Adrenal gland (tissue), 9 donors: ENCODE measurements at regions not wholly inside any gene's neighbourhood (a gene's known extent, or its start where the extent isn't known, plus 50 kb on each side); places are given as distances from the start of the nearest gene placed in this dataset.

Experiments
- DNase-seq, 7 donors: peaks; one replicate each; pipeline ENCODE4 v3.0.0-alpha.2; 2019 to 2020
- H3K27ac ChIP-seq, 5 donors: fragments of 200-600 bp; sonication (generic) in 4 of 5; 1 replicate in 3 of 5; 2 replicates in 2 of 5; pipeline versions ENCODE4 v1.5.1 to v1.8.0; 2016 to 2020; ENCODE audit warnings: mild to moderate bottlenecking in 1 of 5
- H3K27me3 ChIP-seq: fragments of 200-600 bp; 2 replicates; pipeline ENCODE4 v1.8.0; 2021
- H3K36me3 ChIP-seq, 2 donors: fragments of 200-600 bp; replicated peaks in 1 of 2; 1 replicate in 1 of 2; 2 replicates in 1 of 2; pipeline versions ENCODE4 v1.5.1 to v1.8.0; 2018 to 2022
- H3K4me1 ChIP-seq, 2 donors: fragments of 200-600 bp; replicated peaks in 1 of 2; 1 replicate in 1 of 2; 2 replicates in 1 of 2; pipeline versions ENCODE4 v1.5.1 to v1.8.0; 2018 to 2021
- H3K4me3 ChIP-seq, 4 donors: fragments of 200-600 bp; sonication (generic) in 3 of 4; one replicate each; pipeline ENCODE4 v1.5.1; 2016 to 2018
- H3K9me3 ChIP-seq, 3 donors: fragments of 200-600 bp; sonication (generic) in 1 of 3; replicated peaks in 1 of 3; 1 replicate in 2 of 3; 2 replicates in 1 of 3; pipeline versions ENCODE4 v1.5.1 to v1.8.0; 2016 to 2021
- CTCF ChIP-seq, 6 experiments: fragments of 450-650 bp in 4 of 6; fragments of 200-600 bp in 2 of 6; sonication (generic) in 1 of 6; IDR thresholded peaks; 1 replicate in 5 of 6; 2 replicates in 1 of 6; pipeline versions ENCODE4 v1.5.1 to v1.8.0; 2016 to 2021; ENCODE audit warnings: antibody characterized with exemption in 6 of 6, mild to moderate bottlenecking in 2 of 6, moderate library complexity in 1 of 6
- POLR2A ChIP-seq, 2 donors: fragments of 450-650 bp; IDR thresholded peaks; one replicate each; pipeline ENCODE4 v1.6.1; 2017; ENCODE audit warnings: antibody characterized with exemption in 2 of 2, mild to moderate bottlenecking in 2 of 2, moderate library complexity in 1 of 2
- whole genome bisulfite sequencing, 4 donors: extraction: QIAGEN DNeasy Blood & Tissue Kit in 2 of 4; methylation state at CpG; one replicate each; pipeline versions ENCODE4 v1.1.5 to v1.1.7; 2013 to 2017; 5-methylcytosine and 5-hydroxymethylcytosine counted together
- intact Hi-C, 2 donors: fragments of 100-400 bp; cut with DNase I; formaldehyde crosslinking; loops; one replicate each; pipeline versions ENCODE4 v1.14.1 to v1.15.0; 2022 to 2023
- donor health status: healthy with polysubstance abuse.
- donor health status: Bipolar disorder and iron deficiency.
- donor health status: DM: yes; HTN: yes; CAD: no.
- donor health status: DM: no; HTN: no; CAD: no.
- donor health status: DM: no; HTN: no; CAD: no.

DNA sequence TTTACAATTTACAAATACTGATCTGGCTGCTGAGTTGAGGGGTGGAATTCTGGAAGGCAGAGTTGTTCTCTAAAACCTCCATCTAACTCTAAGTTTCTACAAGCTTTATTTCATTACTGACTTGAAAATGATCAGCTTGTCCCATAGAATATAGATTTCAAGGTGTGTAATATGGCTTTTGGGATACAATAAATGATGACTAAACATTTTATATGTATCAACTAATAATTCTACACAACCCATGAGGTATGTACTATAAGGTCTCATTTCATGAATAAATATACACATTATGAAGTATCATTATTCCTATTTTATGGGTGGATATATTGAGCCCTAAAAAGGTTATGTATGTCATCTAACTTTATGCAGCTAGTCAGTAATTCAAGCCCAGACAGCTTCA is 1214.3 kb upstream of the SORCS1 start:
- DNase-seq, result no peak
- Histone ChIP-seq H3K4me1 (no peaks in the 10 kb centered on the region), H3K36me3 (no peaks in the 10 kb centered on the region), H3K27ac (no peak overlapping the region), H3K4me3 (no peak overlapping the region), H3K9me3 (no peaks in the 10 kb centered on the region), H3K27me3 (no peaks in the 10 kb centered on the region)
- intact Hi-C loops, result no loop called here
- TF ChIP-seq CTCF (IDR thresholded peaks at IDR 0.05) (no peak), POLR2A (IDR thresholded peaks at IDR 0.05) (no peak)

- no peaks in the 10 kb centered on the region for H3K36me3 ChIP-seq
- no peak for DNase-seq
- no peak overlapping the region for H3K27ac ChIP-seq
- intact Hi-C loops, result no loop called here
- H3K9me3 ChIP-seq, result no peaks in the 10 kb centered on the region
- no peak overlapping the region for H3K4me3 ChIP-seq
- TF ChIP-seq POLR2A (IDR thresholded peaks at IDR 0.05) (no peak), CTCF (IDR thresholded peaks at IDR 0.05) (no peak)
- no peaks in the 10 kb centered on the region for H3K27me3 ChIP-seq
- H3K4me1 ChIP-seq, result no peaks in the 10 kb centered on the region
Measured at GRCh38 chr10:108375691-108376090, 1211.2 kb upstream of the SORCS1 start.

DNA sequence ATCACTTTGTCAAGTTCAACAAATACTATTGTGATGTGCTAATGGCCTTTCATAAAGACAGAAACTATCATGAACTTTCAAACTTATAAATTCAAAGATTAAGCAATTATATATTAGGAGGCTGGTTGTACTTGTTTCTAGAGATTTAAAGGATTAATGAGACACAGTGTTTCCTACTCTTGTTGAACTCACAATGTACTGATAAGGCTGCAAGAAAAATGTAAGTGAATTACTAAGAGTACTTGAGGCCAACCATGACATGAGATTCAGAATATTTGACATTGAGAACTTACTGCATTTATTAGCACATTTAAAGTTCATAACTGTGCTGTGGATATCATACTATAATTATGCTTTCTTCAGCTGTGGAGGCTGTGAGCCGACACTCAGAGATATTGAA is 1210.5 kb upstream of the SORCS1 start:
- Histone ChIP-seq H3K4me1 (no peaks in the 10 kb centered on the region), H3K9me3 (no peaks in the 10 kb centered on the region), H3K36me3 (no peaks in the 10 kb centered on the region), H3K4me3 (no peak overlapping the region), H3K27me3 (no peaks in the 10 kb centered on the region), H3K27ac (no peak overlapping the region)
- TF ChIP-seq POLR2A (IDR thresholded peaks at IDR 0.05) (no peak), CTCF (IDR thresholded peaks at IDR 0.05) (no peak)
- WGBS, 4 donors, result 47 to 74% (median 67%) methylated on average over 1 of the region's 1 CpG
- DNase-seq, result no peak
- intact Hi-C loops, result no loop called here

DNA sequence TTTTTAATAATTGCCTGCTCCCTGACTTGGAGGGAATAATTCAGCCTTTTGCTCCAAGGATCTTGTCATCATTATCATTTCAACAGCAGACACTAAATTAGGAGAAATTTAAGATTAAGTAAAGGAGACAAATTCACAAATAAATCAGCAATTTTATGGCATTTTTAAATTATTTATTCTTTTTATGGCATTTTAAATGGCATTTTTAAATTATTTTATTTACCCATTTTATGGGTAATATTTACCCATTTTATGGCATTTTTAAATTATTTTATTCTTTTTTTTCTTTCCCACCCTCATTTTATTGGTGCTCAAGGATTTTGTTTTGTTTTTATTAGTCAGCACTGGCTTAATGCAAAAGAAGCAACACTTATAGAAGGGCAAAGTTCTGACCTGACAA is 1201.0 kb upstream of the SORCS1 start:
- no peak overlapping the region for H3K27ac ChIP-seq
- no peak for DNase-seq
- no peak overlapping the region for H3K4me3 ChIP-seq
- intact Hi-C loops, result no loop called here
- no peaks in the 10 kb centered on the region for H3K4me1 ChIP-seq
- no peaks in the 10 kb centered on the region for H3K27me3 ChIP-seq
- no peak for TF ChIP-seq CTCF (IDR thresholded peaks at IDR 0.05)
- no peak for TF ChIP-seq POLR2A (IDR thresholded peaks at IDR 0.05)
- H3K36me3 ChIP-seq, result no peaks in the 10 kb centered on the region
- no peaks in the 10 kb centered on the region for H3K9me3 ChIP-seq

- Histone ChIP-seq H3K27ac (no peak overlapping the region), H3K27me3 (no peaks in the 10 kb centered on the region), H3K9me3 (no peaks in the 10 kb centered on the region), H3K36me3 (no peaks in the 10 kb centered on the region), H3K4me1 (no peaks in the 10 kb centered on the region), H3K4me3 (no peak overlapping the region)
- TF ChIP-seq CTCF (IDR thresholded peaks at IDR 0.05) (no peak), POLR2A (IDR thresholded peaks at IDR 0.05) (no peak)
- intact Hi-C loops, result no loop called here
- 71 to 75% (median 75%) methylated on average over 4 of the region's 4 CpGs for WGBS, 4 donors
- DNase-seq, result no peak
Measured at GRCh38 chr10:108363576-108363975, 1199.1 kb upstream of the SORCS1 start.
